IPS-18a (cell line): ENCODE measurements at regions not wholly inside any gene's neighbourhood (a gene's known extent, or its start where the extent isn't known, plus 50 kb on each side); places are given as distances from the start of the nearest gene placed in this dataset.

Source experiments
- H3K27ac ChIP-seq: one replicate; pipeline ENCODE4 v1.5.1; 2013; ENCODE audit warnings: low read length
- H3K27me3 ChIP-seq: one replicate; pipeline ENCODE4 v1.6.1; 2013; ENCODE audit warnings: mild to moderate bottlenecking, low read length; ENCODE audit not compliant: control insufficient read depth, insufficient read depth
- H3K36me3 ChIP-seq: one replicate; pipeline ENCODE4 v1.6.1; 2013; ENCODE audit warnings: low read depth, low read length; ENCODE audit not compliant: control insufficient read depth
- H3K4me1 ChIP-seq: one replicate; pipeline ENCODE4 v1.6.1; 2013; ENCODE audit warnings: low read depth, low read length; ENCODE audit not compliant: control insufficient read depth
- H3K4me3 ChIP-seq: one replicate; pipeline ENCODE4 v1.5.1; 2013; ENCODE audit warnings: low read length
- H3K9ac ChIP-seq: one replicate; pipeline ENCODE4 v1.6.1; 2013; ENCODE audit warnings: mild to moderate bottlenecking, low read length, moderate library complexity
- H3K9me3 ChIP-seq: one replicate; pipeline ENCODE4 v1.6.1; 2013; ENCODE audit warnings: low read depth, low read length; ENCODE audit not compliant: control insufficient read depth

GRCh38 chr3:18483226-18483625 lies 58.1 kb upstream of the SATB1 start:
- H3K4me3 ChIP-seq: no peak overlapping the region
- no peak overlapping the region for H3K9ac ChIP-seq
- no peaks in the 10 kb centered on the region for H3K9me3 ChIP-seq

GRCh38 chr3:18481946-18482548 lies 56.9 kb upstream of the SATB1 start:
- no peaks in the 10 kb centered on the region for H3K4me1 ChIP-seq
- no peaks in the 10 kb centered on the region for H3K9me3 ChIP-seq
- H3K27me3 ChIP-seq: no peaks in the 10 kb centered on the region
- no peak overlapping the region for H3K9ac ChIP-seq
- H3K27ac ChIP-seq: no peak overlapping the region
- H3K4me3 ChIP-seq: no peak overlapping the region
- H3K36me3 ChIP-seq: no peaks in the 10 kb centered on the region

More at GRCh38 chr3:18483226-18483625, 58.1 kb upstream of the SATB1 start:
- Histone ChIP-seq H3K4me1 (no peaks in the 10 kb centered on the region), H3K27ac (no peak overlapping the region), H3K36me3 (no peaks in the 10 kb centered on the region), H3K27me3 (no peaks in the 10 kb centered on the region)

- no peaks in the 10 kb centered on the region for H3K4me1 ChIP-seq
- no peaks in the 10 kb centered on the region for H3K36me3 ChIP-seq
- no peak overlapping the region for H3K9ac ChIP-seq
- H3K27me3 ChIP-seq: no peaks in the 10 kb centered on the region
- no peak overlapping the region for H3K27ac ChIP-seq
- H3K9me3 ChIP-seq: no peaks in the 10 kb centered on the region
- H3K4me3 ChIP-seq: no peak overlapping the region
These were observed 52.5 kb upstream of the SATB1 start for GRCh38 chr3:18477620-18478019.
